ENCODE measurements at regions not wholly inside any gene's neighbourhood (a gene's known extent, or its start where the extent isn't known, plus 50 kb on each side); places are given as distances from the start of the nearest gene placed in this dataset.
A peak's percentile ranks its signal among the peaks of the same experiment; 100 is the strongest.

DNA sequence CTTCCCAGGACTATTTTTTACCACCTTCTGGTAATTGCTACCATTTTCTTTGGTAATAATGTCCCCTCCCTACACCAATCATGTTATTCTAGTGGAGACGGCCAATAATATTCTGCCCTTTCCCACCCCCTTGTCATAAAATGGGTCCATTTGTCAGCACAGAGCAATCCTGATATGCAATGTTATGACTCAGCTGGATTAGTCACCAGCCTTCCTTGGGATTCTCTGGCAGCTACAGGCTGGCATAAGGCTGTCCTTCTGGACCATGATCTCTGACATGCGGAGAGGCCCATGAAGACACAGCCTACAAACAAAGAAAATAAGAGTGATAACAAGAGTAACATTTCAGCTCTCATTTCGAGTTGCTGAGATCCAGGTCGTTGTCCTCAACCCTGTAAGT lies 222.0 kb upstream of the CPNE8 start:
- no peaks in the 10 kb centered on the region for H3K27me3 ChIP-seq (ENCODE audit: control insufficient read depth in 3 of 3, insufficient read depth in 3 of 3, low read length in 2 of 3)
- no peak for ATAC-seq (ENCODE audit: insufficient read depth, low FRiP score)

DNA sequence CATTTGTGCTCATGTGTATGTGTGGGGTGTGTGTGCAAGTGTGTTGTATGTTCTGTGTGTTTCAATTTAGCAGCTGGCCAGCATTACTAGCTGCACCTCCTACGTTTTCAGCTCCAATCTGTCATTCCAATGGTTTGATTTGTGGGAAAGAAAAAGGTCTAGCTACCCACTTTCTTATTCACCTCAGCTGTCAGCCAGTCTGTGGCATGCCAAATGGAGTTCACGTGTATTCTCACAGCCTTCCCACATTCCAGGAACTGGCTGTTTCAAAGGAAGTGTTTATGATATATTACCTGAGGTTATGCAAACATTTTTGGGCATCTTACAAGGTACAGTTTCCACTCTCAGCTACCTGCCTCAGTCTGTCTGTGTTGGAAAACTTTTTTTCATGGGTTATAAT lies 220.2 kb upstream of the CPNE8 start:
- TF ChIP-seq, protein P1, sequence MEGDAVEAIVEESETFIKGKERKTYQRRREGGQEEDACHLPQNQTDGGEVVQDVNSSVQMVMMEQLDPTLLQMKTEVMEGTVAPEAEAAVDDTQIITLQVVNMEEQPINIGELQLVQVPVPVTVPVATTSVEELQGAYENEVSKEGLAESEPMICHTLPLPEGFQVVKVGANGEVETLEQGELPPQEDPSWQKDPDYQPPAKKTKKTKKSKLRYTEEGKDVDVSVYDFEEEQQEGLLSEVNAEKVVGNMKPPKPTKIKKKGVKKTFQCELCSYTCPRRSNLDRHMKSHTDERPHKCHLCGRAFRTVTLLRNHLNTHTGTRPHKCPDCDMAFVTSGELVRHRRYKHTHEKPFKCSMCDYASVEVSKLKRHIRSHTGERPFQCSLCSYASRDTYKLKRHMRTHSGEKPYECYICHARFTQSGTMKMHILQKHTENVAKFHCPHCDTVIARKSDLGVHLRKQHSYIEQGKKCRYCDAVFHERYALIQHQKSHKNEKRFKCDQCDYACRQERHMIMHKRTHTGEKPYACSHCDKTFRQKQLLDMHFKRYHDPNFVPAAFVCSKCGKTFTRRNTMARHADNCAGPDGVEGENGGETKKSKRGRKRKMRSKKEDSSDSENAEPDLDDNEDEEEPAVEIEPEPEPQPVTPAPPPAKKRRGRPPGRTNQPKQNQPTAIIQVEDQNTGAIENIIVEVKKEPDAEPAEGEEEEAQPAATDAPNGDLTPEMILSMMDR (IDR thresholded peaks at IDR 0.05; ENCODE audit: control extremely low read depth, extremely low read depth), result no peak
- peak in 1 of 3 donors; percentile 5 for DNase-seq
- no peaks in the 10 kb centered on the region for H3K36me3 ChIP-seq (ENCODE audit: control insufficient read depth in 4 of 4, insufficient read depth in 4 of 4, low read length in 4 of 4)
- no peaks in the 10 kb centered on the region for H3K27me3 ChIP-seq (ENCODE audit: control insufficient read depth in 3 of 3, insufficient read depth in 3 of 3, low read length in 2 of 3)
- H3K4me3 ChIP-seq, result no peak overlapping the region
- H3K9me3 ChIP-seq (ENCODE audit: control insufficient read depth in 4 of 4, insufficient read depth in 3 of 4, low read length in 3 of 4), result peaks cover 0 to 6% (median 0%) of the 10 kb centered on the region in 4 donors
- WGBS, 2 donors, result 21 to 37% methylated on average over 2 of the region's 2 CpGs
- H3K27ac ChIP-seq (ENCODE audit: low read depth in 1 of 2, low read length in 1 of 2), result no peak overlapping the region
- H3K4me1 ChIP-seq (ENCODE audit: control insufficient read depth in 5 of 5, insufficient read depth in 5 of 5, low read length in 5 of 5), result no peaks in the 10 kb centered on the region
- H3K9ac ChIP-seq (ENCODE audit: insufficient read depth in 1 of 2, low read length in 2 of 2), result no peak overlapping the region
- ATAC-seq (ENCODE audit: insufficient read depth, low FRiP score), result no peak

More for the DNA sequence above, 222.0 kb upstream of the CPNE8 start:
- 82% methylated on average over 4 of the region's 4 CpGs for WGBS, 2 donors
- Histone ChIP-seq H3K27ac (ENCODE audit: low read depth in 1 of 2, low read length in 1 of 2) (no peak overlapping the region), H3K9me3 (ENCODE audit: control insufficient read depth in 4 of 4, insufficient read depth in 3 of 4, low read length in 3 of 4) (peaks cover 0 to 4% (median 0%) of the 10 kb centered on the region in 4 donors), H3K4me1 (ENCODE audit: control insufficient read depth in 5 of 5, insufficient read depth in 5 of 5, low read length in 5 of 5) (no peaks in the 10 kb centered on the region), H3K4me3 (no peak overlapping the region), H3K36me3 (ENCODE audit: control insufficient read depth in 4 of 4, insufficient read depth in 4 of 4, low read length in 4 of 4) (no peaks in the 10 kb centered on the region), H3K9ac (ENCODE audit: insufficient read depth in 1 of 2, low read length in 2 of 2) (no peak overlapping the region)
- TF ChIP-seq, protein P1 (IDR thresholded peaks at IDR 0.05; ENCODE audit: control extremely low read depth, extremely low read depth), result no peak
- no peak for DNase-seq

DNA sequence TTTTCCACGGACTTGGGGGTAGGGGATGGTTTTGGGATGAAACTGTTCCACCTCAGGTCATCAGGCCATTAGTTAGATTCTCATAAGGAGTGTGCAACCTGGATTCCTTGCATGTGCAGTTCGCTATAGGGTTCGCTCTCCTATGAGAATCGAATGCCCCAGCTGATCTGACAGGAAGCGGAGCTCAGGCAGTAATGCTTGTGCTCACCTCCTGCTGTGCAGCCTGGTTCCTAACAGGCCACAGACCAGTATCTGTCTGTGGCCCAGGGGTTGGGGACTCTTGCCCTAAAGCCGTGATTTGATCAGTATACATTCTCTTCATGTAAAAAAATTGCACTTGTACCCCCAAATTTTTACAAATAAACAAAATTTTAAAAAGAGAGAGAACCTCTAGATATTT lies 219.4 kb upstream of the CPNE8 start:
- H3K27me3 ChIP-seq (ENCODE audit: control insufficient read depth in 3 of 3, insufficient read depth in 3 of 3, low read length in 2 of 3), result no peaks in the 10 kb centered on the region
- TF ChIP-seq, protein P1 (IDR thresholded peaks at IDR 0.05; ENCODE audit: control extremely low read depth, extremely low read depth), result no peak
- DNase-seq (no peak), ATAC-seq (ENCODE audit: insufficient read depth, low FRiP score) (no peak)
- H3K4me3 ChIP-seq, result no peak overlapping the region
- peaks cover 0 to 6% (median 0%) of the 10 kb centered on the region in 4 donors for H3K9me3 ChIP-seq (ENCODE audit: control insufficient read depth in 4 of 4, insufficient read depth in 3 of 4, low read length in 3 of 4)
- H3K27ac ChIP-seq (ENCODE audit: low read depth in 1 of 2, low read length in 1 of 2), result no peak overlapping the region
- WGBS, 2 donors, result 90 to 91% methylated on average over 6 of the region's 6 CpGs
- H3K4me1 ChIP-seq (ENCODE audit: control insufficient read depth in 5 of 5, insufficient read depth in 5 of 5, low read length in 5 of 5), result no peaks in the 10 kb centered on the region
- no peak overlapping the region for H3K9ac ChIP-seq (ENCODE audit: insufficient read depth in 1 of 2, low read length in 2 of 2)
- no peaks in the 10 kb centered on the region for H3K36me3 ChIP-seq (ENCODE audit: control insufficient read depth in 4 of 4, insufficient read depth in 4 of 4, low read length in 4 of 4)

DNA sequence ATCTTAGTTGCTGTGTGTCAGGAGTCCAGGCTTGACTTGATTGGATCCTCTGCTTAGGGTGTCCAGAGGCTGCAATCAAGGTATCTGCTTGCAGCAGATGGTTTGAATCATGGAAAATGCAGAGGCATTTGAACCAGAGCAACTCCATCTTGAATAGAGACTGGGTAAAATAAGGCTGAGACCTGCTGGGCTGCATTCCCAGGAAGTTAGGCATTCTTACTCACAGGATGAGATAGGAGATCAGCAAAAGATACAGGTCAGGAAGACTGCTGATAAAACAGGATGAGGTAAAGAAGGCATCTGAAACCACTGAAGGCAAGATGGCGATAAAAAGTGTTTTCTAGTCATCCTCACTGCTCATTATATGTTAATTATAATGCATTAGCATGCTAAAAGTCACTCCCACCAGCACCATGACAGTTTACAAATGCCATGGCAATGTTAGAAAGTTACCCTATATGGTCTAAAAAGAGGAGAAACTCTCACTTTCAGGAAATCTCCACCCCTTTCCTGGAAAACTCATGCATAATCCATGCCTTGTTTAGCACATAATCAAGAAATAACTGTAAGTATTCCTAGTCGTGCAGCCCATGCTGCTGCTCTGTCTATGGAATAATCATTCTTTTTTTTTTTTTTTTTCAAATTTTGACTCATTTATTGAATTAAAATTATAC lies 218.3 kb upstream of the CPNE8 start:
- Histone ChIP-seq H3K4me1 (ENCODE audit: control insufficient read depth in 5 of 5, insufficient read depth in 5 of 5, low read length in 5 of 5) (no peaks in the 10 kb centered on the region), H3K27ac (ENCODE audit: low read depth in 1 of 2, low read length in 1 of 2) (no peak overlapping the region), H3K4me3 (no peak overlapping the region), H3K9me3 (ENCODE audit: control insufficient read depth in 4 of 4, insufficient read depth in 3 of 4, low read length in 3 of 4) (peaks cover 0 to 6% (median 0%) of the 10 kb centered on the region in 4 donors), H3K9ac (ENCODE audit: insufficient read depth in 1 of 2, low read length in 2 of 2) (no peak overlapping the region), H3K36me3 (ENCODE audit: control insufficient read depth in 4 of 4, insufficient read depth in 4 of 4, low read length in 4 of 4) (no peaks in the 10 kb centered on the region), H3K27me3 (ENCODE audit: control insufficient read depth in 3 of 3, insufficient read depth in 3 of 3, low read length in 2 of 3) (no peaks in the 10 kb centered on the region)
- TF ChIP-seq, protein P1 (IDR thresholded peaks at IDR 0.05; ENCODE audit: control extremely low read depth, extremely low read depth), result no peak
- 24 to 58% methylated on average over 2 of the region's 2 CpGs for WGBS, 2 donors
- ATAC-seq (ENCODE audit: insufficient read depth, low FRiP score) (no peak), DNase-seq (no peak)
